ENCODE measurements at regions not wholly inside any gene's neighbourhood (a gene's known extent, or its start where the extent isn't known, plus 50 kb on each side); places are given as distances from the start of the nearest gene placed in this dataset.

- H3K27ac ChIP-seq = no peak overlapping the region
- H3K27me3 ChIP-seq = no peaks in the 10 kb centered on the region
Measured at GRCh38 chr10:10421071-10421470, 596.6 kb upstream of the CELF2 start.

GRCh38 chr10:10431422-10432066 is 586.1 kb upstream of the CELF2 start:
- no peak for DNase-seq
- H3K27ac ChIP-seq = no peak overlapping the region
- no peaks in the 10 kb centered on the region for H3K4me1 ChIP-seq (ENCODE audit: insufficient read depth)
- TF ChIP-seq CTCF (IDR thresholded peaks at IDR 0.05) (no peak), EP300 (IDR thresholded peaks at IDR 0.05) (no peak), POLR2A (IDR thresholded peaks at IDR 0.05) (no peak)
- intact Hi-C loops (cut with DNase I) = no loop called here
- no peak overlapping the region for H3K4me3 ChIP-seq
- H3K27me3 ChIP-seq = no peaks in the 10 kb centered on the region
- no peaks in the 10 kb centered on the region for H3K36me3 ChIP-seq
- WGBS, 3 donors = 66 to 78% (median 71%) methylated on average over 5 of the region's 5 CpGs
- H3K9me3 ChIP-seq = no peaks in the 10 kb centered on the region

More at GRCh38 chr10:10421071-10421470, 596.6 kb upstream of the CELF2 start:
- H3K36me3 ChIP-seq = no peaks in the 10 kb centered on the region
- intact Hi-C loops (cut with DNase I) = no loop called here
- TF ChIP-seq POLR2A (IDR thresholded peaks at IDR 0.05) (no peak), CTCF (IDR thresholded peaks at IDR 0.05) (no peak), EP300 (IDR thresholded peaks at IDR 0.05) (no peak)
- WGBS, 3 donors = 50 to 62% (median 59%) methylated on average over 5 of the region's 5 CpGs
- H3K4me3 ChIP-seq = no peak overlapping the region
- no peaks in the 10 kb centered on the region for H3K4me1 ChIP-seq (ENCODE audit: insufficient read depth)
- DNase-seq = no peak
- H3K9me3 ChIP-seq = no peaks in the 10 kb centered on the region

GRCh38 chr10:10432296-10433035 is 585.2 kb upstream of the CELF2 start:
- Histone ChIP-seq H3K4me3 (no peak overlapping the region), H3K36me3 (no peaks in the 10 kb centered on the region), H3K9me3 (no peaks in the 10 kb centered on the region), H3K4me1 (ENCODE audit: insufficient read depth) (no peaks in the 10 kb centered on the region), H3K27ac (no peak overlapping the region), H3K27me3 (no peaks in the 10 kb centered on the region)
- intact Hi-C loops (cut with DNase I) = no loop called here
- DNase-seq = no peak
- 54 to 57% (median 56%) methylated on average over 9 of the region's 9 CpGs for WGBS, 3 donors
- TF ChIP-seq EP300 (IDR thresholded peaks at IDR 0.05) (no peak), POLR2A (IDR thresholded peaks at IDR 0.05) (no peak), CTCF (IDR thresholded peaks at IDR 0.05) (no peak)

GRCh38 chr10:10434312-10434711 is 583.4 kb upstream of the CELF2 start:
- 93 to 97% (median 94%) methylated on average over 4 of the region's 4 CpGs for WGBS, 3 donors
- Histone ChIP-seq H3K27me3 (no peaks in the 10 kb centered on the region), H3K4me1 (ENCODE audit: insufficient read depth) (no peaks in the 10 kb centered on the region), H3K9me3 (no peaks in the 10 kb centered on the region), H3K27ac (no peak overlapping the region), H3K4me3 (no peak overlapping the region), H3K36me3 (no peaks in the 10 kb centered on the region)
- no peak for TF ChIP-seq POLR2A (IDR thresholded peaks at IDR 0.05)
- TF ChIP-seq EP300 (IDR thresholded peaks at IDR 0.05) = no peak
- no peak for TF ChIP-seq CTCF (IDR thresholded peaks at IDR 0.05)
- DNase-seq = no peak
- intact Hi-C loops (cut with DNase I) = no loop called here
